ENCODE measurements at regions not wholly inside any gene's neighbourhood (a gene's known extent, or its start where the extent isn't known, plus 50 kb on each side); places are given as distances from the start of the nearest gene placed in this dataset.

GRCh38 chr2:100216015-100216414 lies 73.6 kb upstream of the AFF3 start:
- TF ChIP-seq CTCF (conservative IDR thresholded peaks at IDR 0.05; ENCODE audit: low read length) (no peak), EZH2phosphoT487 (IDR thresholded peaks at IDR 0.05; ENCODE audit: borderline replicate concordance, low read depth, low read length) (no peak)

Data from OCI-LY7 (cell line).